NCI-H2081 (cell line): ENCODE measurements at regions not wholly inside any gene's neighbourhood (a gene's known extent, or its start where the extent isn't known, plus 50 kb on each side); places are given as distances from the start of the nearest gene placed in this dataset.

ENCODE experiments used
- DNase-seq, 2 experiments: peaks; one replicate each; lab custom pipeline; 2025; lab: John Stamatoyannopoulos, UW

- DNase-seq: no peak
Measured at GRCh38 chr14:98379830-98380229, 892.2 kb downstream of the BCL11B start.

- no peak for DNase-seq
Measured at GRCh38 chr14:98382662-98383061, 889.3 kb downstream of the BCL11B start.

- DNase-seq: no peak
Measured at GRCh38 chr14:98385851-98386250, 886.1 kb downstream of the BCL11B start.

- no peak for DNase-seq
Measured at GRCh38 chr14:98391061-98391460, 880.9 kb downstream of the BCL11B start.

- DNase-seq: no peak
Measured at GRCh38 chr14:98393527-98393926, 878.5 kb downstream of the BCL11B start.

GRCh38 chr14:98404811-98405210 lies 867.2 kb downstream of the BCL11B start:
- DNase-seq: no peak

GRCh38 chr14:98408024-98408555 lies 863.9 kb downstream of the BCL11B start:
- DNase-seq: no peak

GRCh38 chr14:98408713-98409112 lies 863.3 kb downstream of the BCL11B start:
- no peak for DNase-seq

GRCh38 chr14:98411154-98411553 lies 860.8 kb downstream of the BCL11B start:
- no peak for DNase-seq

GRCh38 chr14:98412431-98412830 lies 859.6 kb downstream of the BCL11B start:
- DNase-seq: no peak

- DNase-seq: no peak
Measured at GRCh38 chr14:98415766-98416165, 856.2 kb downstream of the BCL11B start.

GRCh38 chr14:98417001-98417400 lies 855.0 kb downstream of the BCL11B start:
- DNase-seq: no peak

GRCh38 chr14:98428483-98428994 lies 843.5 kb downstream of the BCL11B start:
- DNase-seq: no peak

GRCh38 chr14:98433436-98433835 lies 838.6 kb downstream of the BCL11B start:
- DNase-seq: no peak

GRCh38 chr14:98437113-98437512 lies 834.9 kb downstream of the BCL11B start:
- DNase-seq: no peak

- DNase-seq: no peak
Measured at GRCh38 chr14:98444077-98444476, 827.9 kb downstream of the BCL11B start.

GRCh38 chr14:98445718-98446117 lies 826.3 kb downstream of the BCL11B start:
- DNase-seq: no peak

GRCh38 chr14:98446508-98446907 lies 825.5 kb downstream of the BCL11B start:
- DNase-seq: no peak

- DNase-seq: no peak
Measured at GRCh38 chr14:98456231-98456630, 815.8 kb downstream of the BCL11B start.

- DNase-seq: no peak
Measured at GRCh38 chr14:98458702-98459101, 813.3 kb downstream of the BCL11B start.

- no peak for DNase-seq
Measured at GRCh38 chr14:98462908-98463307, 809.1 kb downstream of the BCL11B start.

GRCh38 chr14:98466807-98467206 lies 805.2 kb downstream of the BCL11B start:
- DNase-seq: no peak

- no peak for DNase-seq
Measured at GRCh38 chr14:98470663-98471062, 801.3 kb downstream of the BCL11B start.

GRCh38 chr14:98474900-98475299 lies 797.1 kb downstream of the BCL11B start:
- DNase-seq: no peak
